ENCODE measurements at regions not wholly inside any gene's neighbourhood (a gene's known extent, or its start where the extent isn't known, plus 50 kb on each side); places are given as distances from the start of the nearest gene placed in this dataset.

DNA sequence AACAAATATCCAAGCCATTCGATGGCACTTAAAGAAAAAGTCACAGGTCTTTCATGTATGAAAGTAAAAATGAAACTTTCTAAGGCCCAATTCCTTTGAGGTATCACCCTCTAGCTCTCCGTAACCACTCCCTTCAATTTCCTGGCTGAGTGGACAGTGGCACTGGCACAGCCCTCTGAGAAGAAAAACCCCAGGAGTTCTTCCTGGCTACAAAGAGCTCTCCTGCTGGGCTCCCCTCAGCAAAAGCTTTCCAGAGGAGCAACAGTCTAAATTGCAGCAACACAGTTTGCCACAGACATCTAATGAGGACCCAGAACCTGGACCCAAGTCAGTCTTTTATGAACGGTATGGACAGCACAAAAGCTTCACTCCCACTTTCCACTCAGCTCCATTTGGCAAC, 71.8 kb downstream of the FUNDC1 start:
- CTCF ChIA-PET, result no interaction called here
- TF ChIP-seq, protein P1, sequence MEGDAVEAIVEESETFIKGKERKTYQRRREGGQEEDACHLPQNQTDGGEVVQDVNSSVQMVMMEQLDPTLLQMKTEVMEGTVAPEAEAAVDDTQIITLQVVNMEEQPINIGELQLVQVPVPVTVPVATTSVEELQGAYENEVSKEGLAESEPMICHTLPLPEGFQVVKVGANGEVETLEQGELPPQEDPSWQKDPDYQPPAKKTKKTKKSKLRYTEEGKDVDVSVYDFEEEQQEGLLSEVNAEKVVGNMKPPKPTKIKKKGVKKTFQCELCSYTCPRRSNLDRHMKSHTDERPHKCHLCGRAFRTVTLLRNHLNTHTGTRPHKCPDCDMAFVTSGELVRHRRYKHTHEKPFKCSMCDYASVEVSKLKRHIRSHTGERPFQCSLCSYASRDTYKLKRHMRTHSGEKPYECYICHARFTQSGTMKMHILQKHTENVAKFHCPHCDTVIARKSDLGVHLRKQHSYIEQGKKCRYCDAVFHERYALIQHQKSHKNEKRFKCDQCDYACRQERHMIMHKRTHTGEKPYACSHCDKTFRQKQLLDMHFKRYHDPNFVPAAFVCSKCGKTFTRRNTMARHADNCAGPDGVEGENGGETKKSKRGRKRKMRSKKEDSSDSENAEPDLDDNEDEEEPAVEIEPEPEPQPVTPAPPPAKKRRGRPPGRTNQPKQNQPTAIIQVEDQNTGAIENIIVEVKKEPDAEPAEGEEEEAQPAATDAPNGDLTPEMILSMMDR (IDR thresholded peaks at IDR 0.05; ENCODE audit: insufficient read depth, low read depth, low read length), result no peak
- POLR2A ChIA-PET, result no interaction called here
- no peak for DNase-seq (ENCODE audit: low read depth)
- Histone ChIP-seq H3K36me3 (ENCODE audit: control insufficient read depth, insufficient read depth, low read length) (no peaks in the 10 kb centered on the region), H3K27me3 (ENCODE audit: control insufficient read depth, insufficient read depth, low read length) (no peaks in the 10 kb centered on the region), H3K4me3 (ENCODE audit: low read depth, low read length) (no peak overlapping the region)

DNA sequence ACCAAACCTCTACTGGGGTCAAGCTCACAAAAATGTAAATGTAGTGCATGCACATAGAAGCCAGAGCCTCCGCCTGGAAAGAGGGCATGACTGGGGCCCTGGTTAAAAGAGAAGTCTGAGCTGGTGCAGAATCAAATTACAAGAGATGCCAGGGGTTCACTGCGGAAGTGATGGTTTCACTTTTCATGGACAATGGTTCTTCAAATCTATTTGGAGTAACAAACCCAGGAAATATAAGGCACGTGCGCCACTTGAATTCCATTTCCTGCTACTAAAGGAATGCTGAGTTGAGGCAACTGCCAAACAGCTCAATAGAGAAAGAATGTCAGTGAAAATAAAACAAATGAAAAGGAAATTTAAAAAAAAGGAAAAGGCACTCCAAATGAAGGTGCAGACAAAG, 79.8 kb downstream of the FUNDC1 start:
- H3K4me3 ChIP-seq (ENCODE audit: low read depth, low read length), result no peak overlapping the region
- TF ChIP-seq, protein P1 (IDR thresholded peaks at IDR 0.05; ENCODE audit: insufficient read depth, low read depth, low read length), result no peak
- no peak for DNase-seq (ENCODE audit: low read depth)
- no peaks in the 10 kb centered on the region for H3K27me3 ChIP-seq (ENCODE audit: control insufficient read depth, insufficient read depth, low read length)
- no peaks in the 10 kb centered on the region for H3K36me3 ChIP-seq (ENCODE audit: control insufficient read depth, insufficient read depth, low read length)
- ChIA-PET CTCF (interaction anchor here (2.3 kb wide), 1 partner anchor 10 kb away, joined by 6 read pairs; no protein-coding TSS in a partner anchor), POLR2A (no interaction called here)

DNA sequence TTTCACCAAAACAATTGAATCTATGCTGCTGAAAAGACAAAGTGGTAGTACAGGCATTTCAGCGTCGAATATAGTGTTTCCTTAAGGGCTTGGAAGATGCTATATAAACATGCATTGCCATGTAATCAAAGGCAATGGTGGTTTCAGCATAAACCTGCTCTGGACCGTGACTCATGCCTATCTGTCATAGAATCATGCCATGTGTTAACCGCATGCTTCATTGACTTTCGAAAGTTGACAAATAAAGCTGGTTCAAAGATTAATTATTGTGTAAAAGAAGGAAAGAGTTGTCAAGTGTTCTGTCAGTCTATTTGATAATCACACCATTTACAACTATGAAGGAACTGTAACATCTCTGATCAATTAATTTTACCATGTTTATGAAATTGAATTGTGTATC, 83.2 kb downstream of the FUNDC1 start:
- CTCF ChIA-PET, result no interaction called here
- POLR2A ChIA-PET, result no interaction called here
- Histone ChIP-seq H3K27me3 (ENCODE audit: control insufficient read depth, insufficient read depth, low read length) (no peaks in the 10 kb centered on the region), H3K36me3 (ENCODE audit: control insufficient read depth, insufficient read depth, low read length) (no peaks in the 10 kb centered on the region), H3K4me3 (ENCODE audit: low read depth, low read length) (no peak overlapping the region)
- TF ChIP-seq, protein P1 (IDR thresholded peaks at IDR 0.05; ENCODE audit: insufficient read depth, low read depth, low read length), result no peak
- DNase-seq (ENCODE audit: low read depth), result no peak

DNA sequence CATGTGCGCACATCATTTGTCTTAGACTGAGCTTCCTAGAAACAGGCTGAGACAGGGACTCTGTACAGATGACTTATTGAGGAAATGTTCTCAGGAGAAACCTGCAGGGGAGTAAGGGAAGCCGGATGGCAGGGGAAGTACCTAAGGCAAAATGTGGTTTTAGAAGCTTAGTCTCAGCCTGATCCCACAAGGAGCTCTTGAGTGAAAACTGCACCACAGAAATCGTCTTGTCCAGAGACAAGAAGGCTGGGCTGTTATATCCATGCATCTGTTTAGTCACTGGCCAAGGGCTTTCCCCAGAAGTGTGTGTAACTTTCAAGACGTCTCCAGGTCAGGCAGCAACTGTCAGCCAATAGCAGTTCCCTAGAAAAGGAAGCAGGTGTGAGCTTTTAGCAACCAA, 86.0 kb downstream of the FUNDC1 start:
- H3K27me3 ChIP-seq (ENCODE audit: control insufficient read depth, insufficient read depth, low read length), result no peaks in the 10 kb centered on the region
- CTCF ChIA-PET, result no interaction called here

GRCh38 chrX:44451056-44451455, 91.6 kb downstream of the FUNDC1 start:
- ChIA-PET CTCF (no interaction called here), POLR2A (no interaction called here)
- Histone ChIP-seq H3K27me3 (ENCODE audit: control insufficient read depth, insufficient read depth, low read length) (no peaks in the 10 kb centered on the region), H3K4me3 (ENCODE audit: low read depth, low read length) (no peak overlapping the region), H3K36me3 (ENCODE audit: control insufficient read depth, insufficient read depth, low read length) (no peaks in the 10 kb centered on the region)
- no peak for DNase-seq (ENCODE audit: low read depth)
- TF ChIP-seq, protein P1 (IDR thresholded peaks at IDR 0.05; ENCODE audit: insufficient read depth, low read depth, low read length), result no peak

More for the DNA sequence above, 86.0 kb downstream of the FUNDC1 start:
- H3K4me3 ChIP-seq (ENCODE audit: low read depth, low read length), result no peak overlapping the region
- no peaks in the 10 kb centered on the region for H3K36me3 ChIP-seq (ENCODE audit: control insufficient read depth, insufficient read depth, low read length)
- no peak for DNase-seq (ENCODE audit: low read depth)
- TF ChIP-seq, protein P1 (IDR thresholded peaks at IDR 0.05; ENCODE audit: insufficient read depth, low read depth, low read length), result no peak
- POLR2A ChIA-PET, result no interaction called here
